Spleen (tissue), 7 donors: ENCODE measurements at regions not wholly inside any gene's neighbourhood (a gene's known extent, or its start where the extent isn't known, plus 50 kb on each side); places are given as distances from the start of the nearest gene placed in this dataset.

Source experiments
- POLR2A ChIP-seq, 3 donors: fragments of 450-650 bp; IDR thresholded peaks; one replicate each; pipeline ENCODE4 v1.5.1; 2017; ENCODE audit warnings: antibody characterized with exemption in 3 of 3, mild to moderate bottlenecking in 1 of 3
- POLR2AphosphoS5 ChIP-seq, 3 donors: sonication (generic); formaldehyde crosslinking; IDR thresholded peaks; one replicate each; pipeline ENCODE4 v1.5.1; 2017; ENCODE audit warnings: antibody characterized with exemption in 3 of 3
- TF ChIP-seq, protein P1 (sequence below), 11 experiments: fragments of 200-600 bp in 7 of 11; fragments of 450-650 bp in 4 of 11; sonication (generic) in 4 of 11; IDR thresholded peaks in 8 of 11; conservative IDR thresholded peaks in 3 of 11; 1 replicate in 7 of 11; 2 replicates in 4 of 11; pipeline versions ENCODE4 v1.4.0 to v1.8.0; 2016 to 2021; ENCODE audit warnings: antibody characterized with exemption in 11 of 11, inconsistent platforms in 4 of 11, mild to moderate bottlenecking in 1 of 11
- donor health status: DM: no; HTN: no; CAD: no; lungs with moderate emphysema.
- donor health status: DM: no; HTN: no; CAD: no.
- donor health status: DM: no; HTN: no; CAD: no.

DNA sequence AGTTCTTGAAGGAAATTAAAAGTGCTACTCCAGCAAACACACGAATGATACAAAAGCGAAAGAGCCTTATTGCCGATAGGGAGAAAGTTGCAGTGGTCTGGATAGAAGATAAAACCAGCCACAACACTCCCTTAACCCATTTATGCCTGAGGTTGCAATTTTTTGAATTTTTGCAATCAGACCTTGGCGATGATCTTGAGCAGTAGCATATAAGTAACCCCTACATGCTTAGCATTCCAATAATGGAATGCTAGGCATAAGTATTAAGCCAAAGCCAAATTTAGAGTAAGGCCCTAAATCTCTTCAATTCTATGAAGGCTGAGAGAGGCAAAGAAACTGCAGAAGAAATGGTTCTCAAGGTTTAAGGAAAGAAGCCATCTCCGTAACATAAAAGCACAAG is 153.5 kb downstream of the SLC28A3 start:
- TF ChIP-seq, protein P1, sequence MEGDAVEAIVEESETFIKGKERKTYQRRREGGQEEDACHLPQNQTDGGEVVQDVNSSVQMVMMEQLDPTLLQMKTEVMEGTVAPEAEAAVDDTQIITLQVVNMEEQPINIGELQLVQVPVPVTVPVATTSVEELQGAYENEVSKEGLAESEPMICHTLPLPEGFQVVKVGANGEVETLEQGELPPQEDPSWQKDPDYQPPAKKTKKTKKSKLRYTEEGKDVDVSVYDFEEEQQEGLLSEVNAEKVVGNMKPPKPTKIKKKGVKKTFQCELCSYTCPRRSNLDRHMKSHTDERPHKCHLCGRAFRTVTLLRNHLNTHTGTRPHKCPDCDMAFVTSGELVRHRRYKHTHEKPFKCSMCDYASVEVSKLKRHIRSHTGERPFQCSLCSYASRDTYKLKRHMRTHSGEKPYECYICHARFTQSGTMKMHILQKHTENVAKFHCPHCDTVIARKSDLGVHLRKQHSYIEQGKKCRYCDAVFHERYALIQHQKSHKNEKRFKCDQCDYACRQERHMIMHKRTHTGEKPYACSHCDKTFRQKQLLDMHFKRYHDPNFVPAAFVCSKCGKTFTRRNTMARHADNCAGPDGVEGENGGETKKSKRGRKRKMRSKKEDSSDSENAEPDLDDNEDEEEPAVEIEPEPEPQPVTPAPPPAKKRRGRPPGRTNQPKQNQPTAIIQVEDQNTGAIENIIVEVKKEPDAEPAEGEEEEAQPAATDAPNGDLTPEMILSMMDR (IDR thresholded peaks at IDR 0.05 in 8 of 11, conservative IDR thresholded peaks at IDR 0.05 in 3 of 11): no peak
- TF ChIP-seq POLR2A (IDR thresholded peaks at IDR 0.05) (no peak), POLR2AphosphoS5 (IDR thresholded peaks at IDR 0.05) (no peak)
